GM21737 (cell line): ENCODE measurements at regions not wholly inside any gene's neighbourhood (a gene's known extent, or its start where the extent isn't known, plus 50 kb on each side); places are given as distances from the start of the nearest gene placed in this dataset.

ENCODE experiments used
- ATAC-seq: cut with Tn5 transposase; IDR thresholded peaks from one replicate; pipeline ENCODE4 v1.9.1; 2021; ENCODE audit warnings: mild to moderate bottlenecking, moderate library complexity; ENCODE audit not compliant: unreplicated experiment

DNA sequence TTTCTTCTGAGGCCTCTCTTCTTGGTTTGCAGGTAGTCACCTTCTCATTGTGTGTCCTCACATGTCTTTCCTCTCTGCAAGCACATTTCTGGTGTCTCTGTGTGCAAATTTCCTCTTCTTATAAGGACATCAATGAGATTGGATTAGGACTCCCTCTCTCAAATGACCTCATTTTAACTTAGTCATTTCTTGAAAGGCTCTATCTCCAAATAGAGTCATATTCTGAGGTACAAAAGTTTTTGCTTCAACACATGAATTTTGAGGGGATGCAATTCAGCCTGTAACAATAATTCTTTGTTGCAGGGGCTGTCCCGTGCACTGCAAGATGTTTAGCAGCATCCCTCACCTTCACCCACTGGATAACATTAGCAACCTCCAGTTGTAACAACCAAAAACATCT is 115.0 kb upstream of the DCBLD2 start:
- ATAC-seq: no peak

DNA sequence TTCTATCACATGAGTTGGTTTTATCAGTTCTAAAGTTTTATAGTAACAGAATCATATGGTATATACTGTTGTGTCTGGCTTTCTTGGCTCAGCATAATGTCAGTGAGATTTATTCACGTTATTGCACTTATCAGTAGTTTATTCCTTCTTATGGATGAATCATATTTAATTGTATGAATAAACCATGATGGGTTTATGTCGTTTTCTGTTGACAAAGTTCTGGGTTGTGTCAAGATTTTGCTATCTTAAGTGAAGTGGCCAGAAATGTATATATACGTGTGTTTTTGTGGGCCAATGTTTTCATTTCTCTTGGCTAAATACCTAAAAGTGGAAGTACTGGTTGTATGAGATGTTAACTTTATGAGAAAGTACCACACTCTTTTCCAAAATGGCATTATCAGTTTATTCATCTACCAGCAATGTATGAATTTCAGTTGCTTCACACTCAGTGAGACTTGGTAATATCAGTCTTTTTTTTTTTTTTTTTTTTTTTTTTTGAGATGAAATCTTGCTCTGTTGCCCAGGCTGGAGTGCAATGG is 112.4 kb upstream of the DCBLD2 start:
- no peak for ATAC-seq

DNA sequence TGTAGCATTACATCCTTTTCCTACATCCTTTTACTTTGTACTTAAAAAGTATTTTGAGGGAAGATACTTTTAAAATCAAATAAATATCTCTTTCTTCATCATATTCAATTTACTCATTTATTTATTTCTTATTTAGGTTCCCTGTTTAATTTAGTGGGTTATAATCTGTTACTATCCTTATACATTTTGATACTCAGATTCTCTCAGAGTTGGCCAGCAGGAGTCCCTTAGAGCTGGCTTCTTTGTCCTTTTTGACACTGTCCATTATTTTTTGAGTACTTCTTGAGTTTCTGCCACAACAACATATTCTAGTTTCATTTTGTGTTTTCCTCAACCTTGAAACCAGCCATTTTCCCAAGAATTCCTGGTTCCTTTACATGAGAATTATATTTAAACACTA is 111.6 kb upstream of the DCBLD2 start:
- no peak for ATAC-seq

DNA sequence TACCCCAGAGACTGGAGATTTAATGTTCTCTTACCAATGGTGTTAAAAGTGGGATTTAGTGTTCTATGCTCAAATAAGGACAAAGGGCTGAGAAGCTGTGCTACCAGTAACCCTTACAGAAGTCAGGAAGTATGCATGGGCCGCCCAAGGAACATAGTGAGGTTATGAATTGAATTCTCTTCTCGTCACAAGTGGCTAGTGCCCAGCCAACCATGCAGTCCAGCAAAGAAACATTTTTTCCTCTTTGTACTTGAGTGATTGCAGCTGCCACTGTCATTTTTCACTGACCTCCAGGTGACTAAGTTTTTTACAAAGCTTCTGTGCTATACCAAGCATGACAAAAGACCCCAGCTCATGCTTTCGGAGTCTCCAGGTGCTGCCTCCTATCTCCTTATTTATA is 110.6 kb upstream of the DCBLD2 start:
- ATAC-seq: peak; percentile 93

DNA sequence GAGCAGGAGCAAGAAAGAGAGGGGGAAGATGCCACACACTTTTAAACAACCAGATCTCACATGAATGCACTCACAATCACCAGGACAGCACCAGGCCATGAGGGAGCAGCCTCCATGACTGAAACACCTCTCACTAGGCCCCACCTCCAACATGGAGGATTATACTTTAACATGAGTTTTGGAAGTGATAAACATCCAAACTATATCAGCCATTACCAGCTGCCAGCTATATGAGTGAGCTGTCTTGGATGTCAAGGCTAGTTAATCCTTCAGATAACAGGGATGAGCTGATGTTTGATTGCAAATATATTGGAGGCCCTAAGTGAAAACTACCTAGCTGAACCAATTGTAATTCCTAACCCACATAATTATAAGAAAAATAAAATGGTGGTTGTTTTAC is 108.4 kb upstream of the DCBLD2 start:
- ATAC-seq: no peak

DNA sequence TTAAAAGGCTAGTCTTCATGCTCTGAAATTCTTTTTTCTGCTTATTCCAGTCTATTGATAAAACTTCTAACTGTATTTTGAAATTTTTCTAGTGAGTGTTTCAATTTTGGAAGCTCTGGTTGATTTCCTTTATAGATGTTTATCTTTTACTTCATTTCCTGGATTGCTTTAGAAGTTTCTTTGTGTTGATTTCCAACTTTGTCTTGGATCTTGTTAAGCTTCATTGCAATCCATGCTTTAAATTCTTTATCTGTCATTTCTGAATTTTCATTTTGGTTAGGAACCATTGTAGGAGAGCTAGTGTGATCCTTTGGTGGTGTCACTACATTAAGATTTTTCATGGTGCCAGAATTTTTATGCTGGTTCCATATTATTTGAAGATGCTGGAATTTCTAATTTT is 105.2 kb upstream of the DCBLD2 start:
- ATAC-seq: no peak

DNA sequence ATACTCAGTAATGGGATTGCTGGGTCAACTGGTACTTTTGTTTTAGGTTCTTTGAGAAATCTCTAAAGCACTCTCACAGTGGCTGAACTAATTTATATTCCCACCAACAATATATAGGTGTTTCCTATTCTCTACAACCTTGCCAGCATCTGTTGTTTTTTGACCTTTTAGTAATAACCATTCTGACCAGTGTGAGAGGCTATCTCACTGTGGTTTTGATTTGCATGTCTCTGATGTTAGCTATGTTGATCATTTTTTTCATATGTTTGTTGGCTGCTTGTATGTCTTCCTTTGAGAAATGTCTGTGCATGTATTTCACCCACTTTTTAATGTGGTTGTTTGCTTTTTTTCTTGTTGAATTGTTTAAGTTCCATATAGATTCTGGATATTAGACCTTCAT is 98.2 kb upstream of the DCBLD2 start:
- no peak for ATAC-seq

DNA sequence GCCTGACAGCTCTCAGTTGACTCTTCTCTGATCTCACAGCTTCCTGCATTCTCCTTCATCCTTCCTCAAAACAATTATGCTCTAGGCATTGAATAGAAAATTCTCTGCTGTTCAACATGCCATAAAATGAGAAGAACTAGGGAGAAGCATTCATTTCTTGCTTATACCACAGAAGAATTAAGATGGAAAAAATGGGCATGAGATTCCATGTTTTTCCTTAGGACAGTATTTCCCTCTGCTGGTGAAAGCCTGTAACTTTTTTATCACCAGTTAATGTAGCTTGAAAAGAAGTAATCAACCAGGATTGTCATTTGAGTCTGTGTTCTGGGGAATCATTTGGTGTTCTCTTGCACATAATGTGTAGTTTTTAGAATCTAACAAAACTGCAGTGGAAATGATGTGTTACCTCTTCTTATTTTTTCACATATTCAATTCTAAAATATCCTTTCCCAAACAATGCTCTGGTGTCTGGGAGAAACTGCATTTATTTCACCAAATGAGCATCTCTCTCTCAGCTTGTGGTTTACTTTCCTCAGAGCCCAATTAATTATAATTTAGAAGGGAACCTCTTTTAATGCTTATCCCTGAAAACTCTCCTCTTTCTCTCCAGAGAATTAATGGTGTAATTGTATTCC is 92.8 kb upstream of the DCBLD2 start:
- no peak for ATAC-seq

DNA sequence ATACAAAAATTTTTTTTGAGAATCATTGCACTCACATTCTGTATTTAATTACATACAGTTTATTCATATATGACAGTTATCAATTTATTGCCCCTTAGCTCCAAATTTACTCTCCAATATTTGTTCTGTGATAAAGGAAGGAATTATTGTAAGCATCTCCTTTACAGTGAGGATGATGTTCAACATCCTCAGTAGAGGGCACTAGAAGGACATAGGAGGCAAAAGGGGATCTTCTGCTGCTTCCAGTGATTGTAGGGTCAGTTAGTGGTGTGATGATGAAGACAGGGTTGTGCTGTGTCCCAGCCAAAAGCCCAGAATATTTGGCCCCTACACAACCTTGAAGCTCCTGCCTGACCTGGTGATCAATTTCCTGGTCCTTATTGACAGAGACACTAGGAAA is 89.9 kb upstream of the DCBLD2 start:
- no peak for ATAC-seq

DNA sequence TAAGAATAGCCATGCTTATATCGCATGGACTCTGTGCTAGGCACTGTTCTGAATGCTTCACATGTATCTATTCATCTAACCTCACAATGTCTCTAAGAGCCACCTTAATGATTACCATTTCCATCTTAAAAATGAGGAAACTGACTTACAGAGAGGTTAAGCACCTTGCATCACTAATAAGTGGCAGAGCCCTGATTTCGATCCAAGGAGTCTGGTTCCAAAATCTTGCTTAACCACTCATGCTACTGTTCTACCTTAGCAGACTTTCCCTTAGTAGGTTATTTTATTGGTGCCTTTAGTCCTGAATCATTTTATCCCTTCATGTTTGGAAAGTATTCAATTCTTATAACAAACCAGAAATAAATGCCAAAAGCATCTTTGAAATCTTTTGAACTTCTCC is 89.2 kb upstream of the DCBLD2 start:
- ATAC-seq: no peak

DNA sequence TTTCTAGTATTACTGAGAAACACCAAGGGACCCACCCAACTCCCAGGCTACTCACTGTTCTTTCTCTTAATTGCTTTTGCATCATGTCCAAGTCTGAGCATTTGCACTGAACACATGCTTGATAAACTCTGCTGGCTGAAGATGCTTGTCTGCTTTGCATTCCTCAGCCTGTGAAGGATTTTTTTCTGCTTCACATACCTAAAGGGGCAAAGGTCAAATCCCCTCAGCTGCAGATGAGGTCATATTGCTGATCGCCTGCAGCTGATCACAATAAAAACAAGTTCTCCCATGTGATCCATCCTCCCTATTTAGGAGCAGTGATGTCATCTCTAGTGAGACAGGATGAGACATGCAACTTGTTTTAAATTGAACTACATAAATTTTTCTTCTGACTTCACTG is 84.6 kb upstream of the DCBLD2 start:
- no peak for ATAC-seq

DNA sequence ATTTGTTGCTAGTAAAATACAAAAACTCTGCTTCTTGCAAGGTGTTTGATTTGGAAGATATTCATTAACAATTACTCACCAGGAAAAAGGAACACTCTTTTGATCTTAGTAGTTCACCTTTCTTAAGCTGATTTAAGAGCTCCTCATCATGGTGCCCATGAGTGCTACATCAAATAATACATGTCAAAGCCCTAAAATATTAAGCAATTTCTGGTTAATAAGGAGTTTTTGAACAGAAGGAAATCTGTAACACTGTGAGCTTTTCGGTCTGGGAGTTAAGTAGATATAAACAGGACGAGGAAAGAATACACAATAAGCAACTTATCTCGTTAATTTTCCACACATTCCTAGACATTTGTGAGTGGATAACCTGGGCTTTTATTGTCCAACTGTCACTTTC is 83.9 kb upstream of the DCBLD2 start:
- ATAC-seq: no peak

DNA sequence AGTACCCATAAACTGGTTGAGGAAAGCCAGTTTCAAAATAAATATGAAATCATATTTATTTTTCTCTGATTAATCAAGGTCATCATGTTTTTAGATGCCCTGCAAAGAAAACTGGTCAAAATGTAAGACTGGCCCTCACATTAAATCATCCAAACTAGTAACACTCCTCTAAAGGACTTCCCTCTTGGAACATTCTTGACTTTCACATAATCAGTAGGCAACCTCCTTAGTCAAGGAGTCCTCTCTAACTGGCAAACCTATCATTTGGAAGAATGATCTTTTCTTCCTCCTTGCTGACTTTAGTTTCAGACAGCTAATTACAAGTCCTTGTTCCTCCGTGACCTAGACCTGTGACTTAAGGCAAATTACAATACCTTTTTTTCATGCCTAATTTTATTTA is 82.5 kb upstream of the DCBLD2 start:
- no peak for ATAC-seq

DNA sequence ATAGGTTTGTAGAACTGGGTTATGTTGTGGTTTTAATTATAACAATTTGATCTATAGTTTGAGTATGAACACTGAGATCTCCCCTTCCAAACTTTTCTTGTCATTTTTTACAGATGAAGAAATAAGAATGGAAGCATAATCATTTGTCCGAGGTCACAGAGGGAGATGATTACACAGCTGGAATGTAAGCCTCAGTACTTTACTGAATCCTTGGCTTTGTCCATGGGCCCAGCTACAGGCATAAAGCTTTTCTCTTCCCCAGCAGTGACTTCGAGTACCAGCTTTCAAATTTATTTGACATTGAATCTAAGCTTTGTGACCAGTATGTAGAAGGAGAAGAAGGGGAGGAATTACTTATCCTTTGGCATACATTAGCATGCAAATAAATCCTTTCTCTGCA is 80.9 kb upstream of the DCBLD2 start:
- no peak for ATAC-seq

DNA sequence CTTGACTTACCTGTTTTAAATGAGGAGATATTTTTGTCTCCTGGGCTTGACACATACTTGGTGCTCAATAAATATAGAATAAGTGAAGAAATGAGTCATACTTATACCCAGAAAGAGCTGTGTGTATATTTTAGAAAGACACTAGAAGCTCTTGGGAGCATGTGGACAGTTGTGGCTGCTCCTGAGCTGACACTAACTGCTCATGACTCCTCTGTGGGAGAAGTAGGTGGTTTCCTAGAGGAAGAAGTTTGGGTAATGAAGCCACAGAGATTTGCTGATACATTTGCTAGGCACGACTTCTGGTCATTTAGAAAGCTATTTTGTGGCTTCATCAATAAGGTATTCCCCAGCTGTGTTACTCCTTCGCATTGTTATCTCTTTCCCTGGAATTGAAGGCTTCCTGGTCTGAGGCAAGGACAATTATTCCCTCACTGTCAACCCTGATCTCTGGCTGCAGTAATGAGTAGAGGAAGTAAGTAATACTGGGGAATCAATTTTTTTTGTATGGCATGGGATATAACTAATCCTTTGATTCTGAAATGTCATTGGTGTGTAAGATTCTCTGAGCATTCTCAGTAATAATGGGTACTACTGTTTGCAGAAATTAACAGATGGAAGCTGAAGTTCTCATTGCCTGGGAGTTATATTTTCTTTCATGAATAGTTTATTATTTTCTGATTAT is 79.6 kb upstream of the DCBLD2 start:
- ATAC-seq: peak; percentile 90

DNA sequence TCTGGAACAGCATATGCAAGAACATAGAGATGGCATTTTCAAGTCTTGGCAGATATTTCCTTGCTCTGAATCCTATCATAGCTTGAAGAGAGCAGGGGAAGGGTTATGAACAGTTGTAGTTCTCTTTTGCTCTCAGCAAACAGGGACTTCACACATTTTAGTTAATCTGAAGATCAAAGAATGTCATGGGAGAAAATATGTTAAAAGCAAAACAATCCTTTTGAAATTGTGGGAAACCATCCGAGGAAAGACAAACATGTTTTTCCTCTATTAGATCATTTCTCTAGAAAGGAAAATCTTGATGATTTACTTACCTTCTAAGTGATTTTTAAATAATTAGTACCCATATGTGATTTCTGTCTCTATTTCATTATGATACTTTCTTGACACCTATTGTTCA is 77.8 kb upstream of the DCBLD2 start:
- ATAC-seq: no peak

DNA sequence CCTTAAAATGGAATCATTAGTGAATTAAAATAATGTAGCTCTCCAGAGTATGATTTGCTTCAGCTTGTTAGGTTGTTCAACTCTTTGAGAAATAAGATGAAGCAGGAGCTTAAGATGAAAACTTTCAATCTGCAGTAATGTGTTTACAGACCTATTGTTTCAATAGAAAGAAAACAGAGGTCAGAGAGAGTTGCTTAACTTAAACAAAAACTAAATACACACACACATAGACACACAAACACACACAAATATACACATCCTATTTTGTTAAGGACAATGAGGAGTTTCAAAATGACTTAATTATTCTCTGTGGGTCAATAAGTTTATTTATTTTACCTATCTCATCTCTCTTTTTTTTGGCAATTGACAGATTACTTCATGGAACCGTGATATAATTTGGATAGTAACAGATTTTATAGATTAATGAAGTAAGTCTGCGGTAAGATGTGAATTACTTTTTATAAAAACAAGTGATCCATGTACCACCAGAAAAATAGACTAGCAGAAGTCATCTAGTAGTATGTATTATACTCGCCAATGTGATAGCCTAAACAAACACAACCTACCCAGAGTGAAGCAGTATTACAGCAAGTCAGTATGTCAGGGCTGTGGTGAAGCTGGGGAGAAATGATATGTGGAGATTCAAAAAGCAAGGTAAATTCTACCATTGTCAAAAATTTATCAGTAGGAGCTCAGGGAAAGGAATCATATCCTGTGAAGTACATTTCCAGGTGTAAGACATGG is 76.7 kb upstream of the DCBLD2 start:
- no peak for ATAC-seq

DNA sequence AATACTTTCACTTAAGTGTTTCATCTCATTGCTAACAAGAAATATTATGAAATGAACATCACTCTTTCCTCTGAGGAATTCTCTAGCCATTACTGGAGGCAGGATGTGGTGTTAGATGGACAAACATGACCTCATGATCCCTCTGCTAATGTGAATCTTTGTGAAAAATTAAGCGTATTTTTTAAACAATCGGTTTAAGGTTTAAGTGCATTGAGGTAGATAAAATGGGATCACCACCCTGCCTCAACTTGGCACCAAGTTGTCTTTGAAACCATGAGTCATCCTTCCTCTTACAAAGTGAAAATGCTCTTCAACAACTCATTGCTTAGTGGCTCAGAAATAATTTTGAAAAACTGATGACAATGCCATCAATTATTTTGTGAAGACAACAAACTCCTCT is 76.0 kb upstream of the DCBLD2 start:
- no peak for ATAC-seq

DNA sequence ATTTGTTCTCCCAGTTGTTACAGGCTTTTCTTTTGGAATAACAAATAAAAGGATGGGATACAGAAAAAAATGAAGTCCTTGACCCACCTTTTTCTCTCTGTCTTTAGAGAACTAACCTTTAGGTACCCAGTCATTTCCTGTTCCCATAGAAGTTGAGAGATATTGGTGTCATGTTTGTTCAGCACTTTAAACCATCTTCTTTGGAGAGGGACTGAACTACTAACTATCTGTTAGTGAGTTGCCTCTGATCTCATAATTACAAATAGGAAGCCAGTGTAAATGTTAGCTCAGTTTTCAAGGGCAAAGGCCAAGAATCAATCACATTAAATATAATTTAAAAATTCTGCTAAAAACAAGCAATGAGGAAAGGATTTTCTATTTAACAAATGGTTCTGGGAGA is 72.9 kb upstream of the DCBLD2 start:
- no peak for ATAC-seq

DNA sequence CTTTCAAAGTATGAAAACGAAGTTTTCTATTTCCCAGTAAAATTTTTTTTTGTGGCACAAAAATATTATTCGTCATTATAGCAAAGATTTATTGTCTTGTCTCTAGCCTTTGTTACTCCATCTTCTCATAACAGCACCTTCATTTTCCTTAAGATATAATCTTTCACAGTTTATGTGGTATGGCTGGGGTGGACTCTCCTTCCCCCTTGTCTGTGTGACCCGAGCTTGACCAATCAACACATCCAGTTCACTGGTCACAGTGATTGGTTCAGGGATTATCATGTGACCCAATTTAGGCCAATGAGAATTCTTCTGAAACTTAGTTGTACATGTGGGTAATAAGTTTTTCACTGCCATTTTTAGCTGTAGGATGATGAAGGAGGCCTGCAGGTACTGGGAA is 71.2 kb upstream of the DCBLD2 start:
- ATAC-seq: no peak

DNA sequence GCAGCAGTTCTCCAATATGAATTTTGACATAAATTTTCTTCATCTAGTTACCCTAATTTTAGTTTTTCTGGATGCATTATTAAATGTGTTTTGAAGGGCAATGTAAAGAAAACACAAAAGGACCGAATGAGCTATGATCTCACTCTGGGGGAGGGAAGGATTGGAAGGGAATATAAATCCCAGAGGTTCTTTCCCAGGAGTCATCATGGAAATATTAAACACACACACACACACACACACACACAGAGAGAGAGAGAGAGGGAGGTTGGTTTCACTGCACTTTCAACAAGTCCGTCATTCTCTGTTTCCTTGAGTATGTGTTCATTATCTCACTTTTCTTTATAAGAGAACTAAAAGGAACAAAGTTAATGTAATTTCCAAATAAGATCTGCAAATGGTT is 70.7 kb upstream of the DCBLD2 start:
- no peak for ATAC-seq

DNA sequence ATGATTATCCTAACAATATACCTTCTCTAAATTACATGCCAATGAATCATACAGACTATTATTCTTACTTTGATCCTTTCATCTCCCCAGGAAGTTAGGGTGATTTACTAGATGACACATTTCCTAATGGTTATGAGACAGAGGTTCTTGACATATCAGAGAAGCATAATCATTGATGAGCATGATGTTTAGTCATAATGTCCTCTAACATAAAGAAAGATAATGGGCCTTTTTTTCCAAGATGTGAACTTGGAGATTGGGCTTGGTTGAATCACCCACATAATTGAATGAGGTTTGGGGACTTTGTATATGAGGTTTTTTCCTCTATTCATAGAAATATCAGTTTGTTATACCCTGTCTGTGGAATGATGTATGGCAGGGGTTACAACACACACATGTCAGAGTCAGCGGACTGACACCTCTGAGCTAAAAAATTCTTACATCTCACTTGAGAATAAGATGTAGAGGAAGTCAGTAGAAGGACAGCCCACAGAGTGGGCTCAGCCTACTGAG is 69.7 kb upstream of the DCBLD2 start:
- no peak for ATAC-seq
